ENCODE measurements at regions not wholly inside any gene's neighbourhood (a gene's known extent, or its start where the extent isn't known, plus 50 kb on each side); places are given as distances from the start of the nearest gene placed in this dataset.
A peak's percentile ranks its signal among the peaks of the same experiment; 100 is the strongest.

DNA sequence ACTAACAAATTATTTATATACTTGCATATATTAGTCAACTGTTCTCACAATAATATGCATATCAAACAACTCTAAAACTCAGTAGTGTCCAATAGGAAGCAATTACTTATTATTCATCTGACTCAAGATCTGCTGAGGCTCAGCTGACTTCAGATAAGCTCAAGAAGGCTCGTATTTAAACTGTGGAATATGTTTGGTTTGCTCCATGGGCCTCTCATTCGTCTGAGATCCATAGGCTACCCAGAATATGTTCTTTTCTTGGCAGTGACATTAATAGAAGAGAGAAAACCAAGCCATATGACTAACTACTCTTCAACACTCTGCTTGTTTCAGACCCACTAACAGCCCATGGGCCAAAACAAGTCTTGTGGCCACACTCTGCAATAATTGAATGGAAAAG, 107.7 kb upstream of the MAP2 start:
- DNase-seq = no peak

GRCh38 chr2:209321076-209321475, 102.8 kb upstream of the MAP2 start:
- peak; percentile 14 for DNase-seq

GRCh38 chr2:209321581-209321980, 102.3 kb upstream of the MAP2 start:
- no peak for DNase-seq

DNA sequence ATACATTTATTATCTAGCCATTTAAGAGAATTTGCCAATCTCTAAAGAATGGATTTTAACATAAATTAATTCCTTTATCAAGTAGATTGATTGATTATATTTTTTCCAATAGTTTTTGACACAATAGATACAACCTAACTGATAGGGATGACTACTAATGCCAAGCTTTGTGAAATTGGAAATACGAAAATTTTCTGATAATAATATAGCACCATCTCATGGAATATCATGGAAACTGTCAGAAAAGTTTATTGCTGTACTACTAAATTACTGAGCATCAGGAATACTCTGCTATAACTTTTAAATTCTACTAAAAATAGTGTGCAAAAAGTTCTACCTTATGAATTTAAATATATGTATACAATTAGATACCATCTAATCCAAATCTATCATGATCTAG, 101.8 kb upstream of the MAP2 start:
- no peak for DNase-seq

DNA sequence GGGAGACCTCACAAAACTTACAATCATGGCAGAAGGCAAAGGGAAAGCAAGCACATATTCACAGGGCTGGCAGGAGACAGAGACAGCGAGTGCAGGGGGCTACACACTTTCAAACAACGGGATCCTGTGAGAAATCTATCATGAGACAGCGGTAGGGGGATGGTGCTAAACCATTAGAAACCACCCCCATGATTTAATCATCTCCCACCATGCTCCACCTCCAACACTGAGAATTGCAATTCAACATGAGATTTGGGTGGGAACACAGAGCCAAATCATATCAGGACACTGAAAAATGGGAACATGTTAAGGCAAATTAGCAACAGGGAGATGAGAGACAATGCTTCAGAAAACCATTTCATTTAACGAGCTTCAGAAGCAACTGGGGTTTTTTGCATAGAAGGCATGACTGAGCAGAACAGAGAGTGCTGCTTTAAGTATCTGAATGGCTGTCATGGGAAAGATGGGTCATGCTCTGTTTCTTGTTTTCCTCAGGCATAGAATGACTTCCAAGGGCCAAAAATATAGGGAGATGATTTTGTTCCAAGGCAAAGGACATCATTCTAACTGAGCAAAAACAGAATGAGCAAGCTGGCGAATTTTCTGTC, 100.8 kb upstream of the MAP2 start:
- DNase-seq = no peak

DNA sequence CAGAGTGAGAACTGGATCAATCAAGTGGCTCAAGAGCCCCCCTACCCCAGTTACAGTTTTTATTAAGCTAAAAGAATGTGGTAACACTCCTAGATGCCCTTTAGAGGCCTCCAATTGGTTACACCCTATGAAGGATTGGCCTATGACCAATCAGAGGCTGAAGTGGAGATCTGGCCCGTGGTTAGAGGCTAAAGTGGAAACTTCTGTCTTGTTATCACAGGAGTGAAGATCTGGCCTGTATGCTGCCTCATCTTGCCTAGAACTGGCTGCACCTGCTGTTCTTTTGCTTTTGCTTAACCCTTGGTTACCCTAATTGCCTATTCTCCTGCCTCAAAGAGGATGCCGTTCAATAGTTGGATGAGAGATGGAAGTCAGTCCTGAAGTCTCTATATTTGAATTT, 100.1 kb upstream of the MAP2 start:
- no peak for DNase-seq

GRCh38 chr2:209324281-209324680, 99.6 kb upstream of the MAP2 start:
- no peak for DNase-seq

GRCh38 chr2:209331291-209331844, 92.5 kb upstream of the MAP2 start:
- peak; percentile 16 for DNase-seq

DNA sequence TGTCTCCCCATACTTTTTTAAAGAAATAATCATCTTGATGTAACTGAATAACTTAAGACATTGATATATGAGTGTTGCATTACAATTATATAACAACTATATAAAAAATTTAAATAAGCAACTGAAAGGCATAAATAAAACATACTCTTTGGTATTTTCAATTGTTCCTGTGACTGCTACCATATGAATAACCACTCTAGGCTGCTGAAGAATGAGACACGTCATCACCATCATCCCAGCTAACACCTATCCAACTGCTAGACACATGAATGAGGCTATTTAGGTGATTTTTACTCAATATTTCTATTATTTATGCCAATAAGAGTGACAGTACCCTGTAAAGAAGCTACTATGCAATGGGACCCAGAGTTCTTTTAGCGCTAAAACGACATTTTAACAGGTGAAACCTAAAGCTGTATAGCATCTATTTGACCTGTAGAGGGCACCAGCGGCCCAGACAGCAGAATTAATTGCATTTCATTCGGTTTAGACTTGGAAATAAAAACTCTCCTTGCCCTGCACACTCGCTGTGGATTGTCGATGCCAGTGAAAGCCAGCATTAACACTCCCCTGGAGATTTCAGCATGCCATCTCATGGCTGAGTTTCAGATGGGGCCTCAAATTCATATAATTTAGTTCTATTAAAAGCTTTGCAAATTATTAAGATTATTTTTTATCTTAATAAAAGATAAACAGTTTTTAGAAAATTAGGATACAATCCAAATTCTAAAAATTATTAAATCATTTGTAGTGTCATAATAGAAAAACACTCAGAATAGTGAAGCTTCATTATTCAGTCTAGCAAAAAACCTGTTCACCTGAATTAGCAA, 89.4 kb upstream of the MAP2 start:
- peak; percentile 53 for DNase-seq

- no peak for DNase-seq
These were observed 83.3 kb upstream of the MAP2 start for GRCh38 chr2:209340522-209340921.

GRCh38 chr2:209344349-209344748, 79.5 kb upstream of the MAP2 start:
- no peak for DNase-seq

GRCh38 chr2:209348433-209348832, 75.4 kb upstream of the MAP2 start:
- peak; percentile 18 for DNase-seq

DNA sequence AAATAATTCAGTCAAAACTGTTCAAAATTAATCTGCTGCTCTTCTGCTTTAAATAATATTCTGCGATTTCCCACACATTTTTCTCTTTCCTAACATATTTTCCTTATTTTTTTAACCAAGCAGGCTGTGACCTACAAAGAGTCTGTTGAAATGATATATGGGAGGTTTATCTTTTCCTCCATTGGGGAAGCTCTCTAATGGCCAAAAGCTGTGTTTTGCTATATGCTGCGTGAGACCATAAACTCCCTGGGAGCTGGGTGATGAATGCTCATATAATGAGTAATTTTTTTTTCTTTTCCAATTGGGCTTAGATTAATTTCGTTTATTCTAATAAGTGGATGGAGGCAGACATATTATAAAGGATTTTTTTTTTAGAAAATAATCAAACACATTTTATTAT, 72.2 kb upstream of the MAP2 start:
- peak; percentile 67 for DNase-seq

DNA sequence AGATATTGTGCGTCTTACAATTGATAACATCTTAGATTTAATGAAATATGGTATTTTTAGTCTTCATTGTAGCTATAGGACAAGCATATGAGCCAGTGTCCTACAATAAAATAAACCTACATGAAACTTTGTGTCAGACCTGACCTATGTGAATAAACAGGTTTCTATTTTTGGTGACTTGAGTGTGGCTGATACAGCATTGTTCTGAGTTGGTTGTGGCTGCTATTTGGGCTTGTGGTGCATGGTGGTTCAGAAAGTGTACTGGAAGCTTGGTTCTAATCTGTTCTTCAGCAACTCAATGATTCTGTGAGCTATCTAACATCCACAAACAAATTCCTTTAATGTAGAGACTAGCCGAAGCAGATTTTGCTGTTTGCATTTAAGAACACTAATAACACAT, 64.9 kb upstream of the MAP2 start:
- DNase-seq = no peak

- no peak for DNase-seq
These were observed 56.6 kb upstream of the MAP2 start for GRCh38 chr2:209367075-209367747.

DNA sequence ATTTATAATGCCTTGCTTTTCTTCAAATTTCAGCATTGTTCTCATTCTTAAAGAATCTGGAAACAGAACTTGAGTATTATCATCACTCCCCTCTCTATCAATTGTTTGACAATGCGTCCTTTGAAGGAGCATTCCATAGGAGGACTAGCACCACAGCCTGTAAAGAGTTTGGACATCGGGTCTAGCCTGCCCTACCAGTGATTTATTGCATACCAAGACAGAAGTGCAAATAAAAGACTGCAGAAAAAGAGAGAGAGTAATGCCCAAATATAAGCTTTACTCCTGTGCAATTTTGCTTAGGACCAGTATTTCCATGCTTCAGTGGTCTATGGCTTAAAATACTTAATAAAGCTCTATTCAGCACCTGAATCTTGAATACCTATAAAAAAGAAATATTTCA, 55.4 kb upstream of the MAP2 start:
- DNase-seq = peak; percentile 7

GRCh38 chr2:209368914-209369313, 54.9 kb upstream of the MAP2 start:
- peak; percentile 93 for DNase-seq

- no peak for DNase-seq
These were observed 54.2 kb upstream of the MAP2 start for GRCh38 chr2:209369656-209370055.

DNA sequence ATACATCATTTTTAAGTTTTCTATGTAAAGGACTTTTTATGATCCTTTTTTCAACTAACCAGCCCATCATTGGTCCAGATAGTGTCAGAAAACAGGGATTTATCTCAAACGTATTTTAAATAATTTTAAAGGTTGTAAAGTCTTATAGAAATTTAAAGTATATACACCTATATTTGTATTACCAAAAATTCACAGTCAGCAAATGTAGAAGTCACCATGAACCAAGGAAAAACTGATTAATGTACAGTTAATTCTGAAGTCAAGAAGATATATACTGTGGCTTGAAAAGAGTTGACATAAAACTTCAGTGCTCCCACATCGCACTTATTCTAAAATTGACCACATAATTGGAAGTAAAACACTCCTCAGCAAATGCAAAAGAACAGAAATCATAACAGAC, 52.4 kb upstream of the MAP2 start:
- DNase-seq = no peak

Measured in fibroblast of skin of right biceps (primary cell).